T-helper 2 cell (primary cell): ENCODE measurements at regions not wholly inside any gene's neighbourhood (a gene's known extent, or its start where the extent isn't known, plus 50 kb on each side); places are given as distances from the start of the nearest gene placed in this dataset.
"Not testable (repeated sequence)": the region's sequence is repeated elsewhere in the genome, so short reads cannot be mapped to it uniquely, and the experiment has no call there.

ENCODE experiments used
- DNase-seq, 5 experiments: peaks; one replicate each; pipeline versions ENCODE4 v3.0.0 to v3.0.0-alpha.2; 2012 to 2022

GRCh38 chr2:90093571-90094270 is 1402.2 kb downstream of the RPIA start:
- DNase-seq = not testable (repeated sequence)

GRCh38 chr2:90097617-90098016 is 1406.1 kb downstream of the RPIA start:
- DNase-seq = not testable (repeated sequence)

- not testable (repeated sequence) for DNase-seq
These were observed 1413.7 kb downstream of the RPIA start for GRCh38 chr2:90105142-90105541.

- not testable (repeated sequence) for DNase-seq
These were observed 1431.9 kb downstream of the RPIA start for GRCh38 chr2:90123409-90123808.

GRCh38 chr2:90139046-90139445 is 1447.6 kb downstream of the RPIA start:
- not testable (repeated sequence) for DNase-seq

- DNase-seq = not testable (repeated sequence)
These were observed 1450.1 kb downstream of the RPIA start for GRCh38 chr2:90141558-90141957.

- peak in 1 of 5 experiments; percentile 0 for DNase-seq
These were observed 1460.3 kb downstream of the RPIA start for GRCh38 chr2:90151805-90152204.

GRCh38 chr2:90170978-90171377 is 1479.5 kb downstream of the RPIA start:
- not testable (repeated sequence) for DNase-seq

GRCh38 chr2:90173081-90173480 is 1481.6 kb downstream of the RPIA start:
- DNase-seq = not testable (repeated sequence)

- DNase-seq = not testable (repeated sequence)
These were observed 1488.1 kb downstream of the RPIA start for GRCh38 chr2:90179591-90179990.

- peak in 1 of 5 experiments; percentile 0 for DNase-seq
These were observed 1516.1 kb downstream of the RPIA start for GRCh38 chr2:90207454-90208058.

- no peak for DNase-seq
These were observed 1517.5 kb downstream of the RPIA start for GRCh38 chr2:90209009-90209408.

GRCh38 chr2:90209806-90210205 is 1518.3 kb downstream of the RPIA start:
- DNase-seq = no peak

- not testable (repeated sequence) for DNase-seq
These were observed 1524.4 kb downstream of the RPIA start for GRCh38 chr2:90215880-90216279.

GRCh38 chr2:90216801-90217200 is 1525.3 kb downstream of the RPIA start:
- not testable (repeated sequence) for DNase-seq

- not testable (repeated sequence) for DNase-seq
These were observed 1527.1 kb downstream of the RPIA start for GRCh38 chr2:90218534-90218933.

- not testable (repeated sequence) for DNase-seq
These were observed 1529.3 kb downstream of the RPIA start for GRCh38 chr2:90220623-90221299.

GRCh38 chr2:90221300-90221651 is 1529.8 kb downstream of the RPIA start:
- no peak for DNase-seq

GRCh38 chr2:90224767-90225166 is 1533.3 kb downstream of the RPIA start:
- not testable (repeated sequence) for DNase-seq

GRCh38 chr2:90226465-90227072 is 1535.1 kb downstream of the RPIA start:
- not testable (repeated sequence) for DNase-seq

GRCh38 chr2:90231199-90231598 is 1539.7 kb downstream of the RPIA start:
- not testable (repeated sequence) for DNase-seq

- not testable (repeated sequence) for DNase-seq
These were observed 1544.0 kb downstream of the RPIA start for GRCh38 chr2:90235452-90235851.

- DNase-seq = not testable (repeated sequence)
These were observed 1546.5 kb downstream of the RPIA start for GRCh38 chr2:90237923-90238361.
